Tibial artery (tissue), 4 donors: ENCODE measurements at regions not wholly inside any gene's neighbourhood (a gene's known extent, or its start where the extent isn't known, plus 50 kb on each side); places are given as distances from the start of the nearest gene placed in this dataset.
"Not testable (repeated sequence)": the region's sequence is repeated elsewhere in the genome, so short reads cannot be mapped to it uniquely, and the experiment has no call there.

Experiments
- DNase-seq, 2 donors: peaks; one replicate each; pipeline ENCODE4 v3.0.0-alpha.2; 2019
- H3K27ac ChIP-seq, 2 donors: fragments of 200-600 bp; sonication (generic) in 1 of 2; 1 replicate in 1 of 2; 2 replicates in 1 of 2; pipeline ENCODE4 v1.5.1; 2018 to 2019; ENCODE audit warnings: mild to moderate bottlenecking in 1 of 2
- H3K27me3 ChIP-seq, 2 donors: fragments of 200-600 bp; sonication (generic) in 1 of 2; one replicate each; pipeline versions ENCODE4 v1.5.1 to v1.6.0; 2016 to 2019
- H3K36me3 ChIP-seq, 3 donors: fragments of 200-600 bp; sonication (generic) in 2 of 3; one replicate each; pipeline ENCODE4 v1.5.1; 2016 to 2019; ENCODE audit warnings: mild to moderate bottlenecking in 2 of 3
- H3K4me1 ChIP-seq, 4 donors: fragments of 200-600 bp; sonication (generic) in 2 of 4; 1 replicate in 3 of 4; 2 replicates in 1 of 4; pipeline ENCODE4 v1.5.1; 2016 to 2019
- H3K4me3 ChIP-seq, 2 donors: fragments of 200-600 bp; sonication (generic) in 1 of 2; 1 replicate in 1 of 2; 2 replicates in 1 of 2; pipeline ENCODE4 v1.5.1; 2018 to 2019; ENCODE audit warnings: mild to moderate bottlenecking in 2 of 2
- H3K9me3 ChIP-seq, 3 donors: fragments of 200-600 bp; sonication (generic) in 1 of 3; one replicate each; pipeline ENCODE4 v1.5.1; 2016 to 2019
- CTCF ChIP-seq, 2 experiments: fragments of 200-600 bp in 1 of 2; fragments of 450-650 bp in 1 of 2; IDR thresholded peaks; one replicate each; pipeline ENCODE4 v1.5.1; 2017 to 2019; ENCODE audit warnings: antibody characterized with exemption in 2 of 2, mild to moderate bottlenecking in 1 of 2, moderate library complexity in 1 of 2
- intact Hi-C: fragments of 100-400 bp; cut with DNase I; formaldehyde crosslinking; loops from one replicate; pipeline ENCODE4 v1.15.0; 2023; ENCODE audit warnings: low total_unique reads

- Histone ChIP-seq H3K4me1 (no peaks in the 10 kb centered on the region), H3K36me3 (no peaks in the 10 kb centered on the region), H3K9me3 (no peaks in the 10 kb centered on the region), H3K4me3 (no peak overlapping the region), H3K27me3 (no peaks in the 10 kb centered on the region), H3K27ac (no peak overlapping the region)
- intact Hi-C loops, result no loop called here
- no peak for DNase-seq
- TF ChIP-seq CTCF (IDR thresholded peaks at IDR 0.05), result no peak
Observed at GRCh38 chr9:80763536-80763935, 925.8 kb downstream of the TLE1 start.

- Histone ChIP-seq H3K4me1 (no peaks in the 10 kb centered on the region), H3K27ac (no peak overlapping the region), H3K27me3 (no peaks in the 10 kb centered on the region), H3K4me3 (no peak overlapping the region), H3K9me3 (no peaks in the 10 kb centered on the region), H3K36me3 (no peaks in the 10 kb centered on the region)
- intact Hi-C loops, result no loop called here
- no peak for DNase-seq
- no peak for TF ChIP-seq CTCF (IDR thresholded peaks at IDR 0.05)
Observed at GRCh38 chr9:80755586-80755985, 933.8 kb downstream of the TLE1 start.

GRCh38 chr9:80747056-80747455 is 942.3 kb downstream of the TLE1 start:
- H3K36me3 ChIP-seq, intact Hi-C loops, H3K27ac ChIP-seq, DNase-seq, H3K9me3 ChIP-seq, H3K27me3 ChIP-seq, H3K4me1 ChIP-seq, H3K4me3 ChIP-seq: not testable (repeated sequence)

- Histone ChIP-seq H3K4me1 (peaks cover 0 to 2% (median 0%) of the 10 kb centered on the region in 4 donors), H3K27ac (no peak overlapping the region), H3K27me3 (no peaks in the 10 kb centered on the region), H3K9me3 (peaks cover 0 to 3% (median 0%) of the 10 kb centered on the region in 3 donors), H3K36me3 (no peaks in the 10 kb centered on the region), H3K4me3 (no peak overlapping the region)
- DNase-seq, result no peak
- intact Hi-C loops, result no loop called here
- TF ChIP-seq CTCF (IDR thresholded peaks at IDR 0.05), result no peak
Observed at GRCh38 chr9:80732506-80732905, 956.8 kb downstream of the TLE1 start.

GRCh38 chr9:80720579-80720978 is 968.8 kb downstream of the TLE1 start:
- Histone ChIP-seq H3K36me3 (no peaks in the 10 kb centered on the region), H3K9me3 (peaks cover 0 to 7% (median 0%) of the 10 kb centered on the region in 3 donors), H3K27ac (no peak overlapping the region), H3K4me1 (no peaks in the 10 kb centered on the region), H3K4me3 (no peak overlapping the region), H3K27me3 (no peaks in the 10 kb centered on the region)
- intact Hi-C loops, result no loop called here
- no peak for DNase-seq
- no peak for TF ChIP-seq CTCF (IDR thresholded peaks at IDR 0.05)

GRCh38 chr9:80707120-80707519 is 982.2 kb downstream of the TLE1 start:
- Histone ChIP-seq H3K4me1 (no peaks in the 10 kb centered on the region), H3K27ac (no peak overlapping the region), H3K9me3 (peaks cover 0 to 12% (median 9%) of the 10 kb centered on the region in 3 donors), H3K4me3 (no peak overlapping the region), H3K36me3 (no peaks in the 10 kb centered on the region), H3K27me3 (no peaks in the 10 kb centered on the region)
- intact Hi-C loops, result no loop called here
- TF ChIP-seq CTCF (IDR thresholded peaks at IDR 0.05), result no peak
- DNase-seq, result no peak
